AG04450 (cell line): ENCODE measurements at regions not wholly inside any gene's neighbourhood (a gene's known extent, or its start where the extent isn't known, plus 50 kb on each side); places are given as distances from the start of the nearest gene placed in this dataset.

Source experiments
- CTCF ChIA-PET: fragments of 300-600, 350-600 bp; formaldehyde crosslinking; extraction: SDS; loops from one replicate; lab custom pipeline; 2022; ENCODE audit warnings: antibody characterized with exemption, inconsistent platforms; lab: Charles Lee
- POLR2A ChIA-PET: fragments of 350-600 bp; formaldehyde crosslinking; extraction: SDS; loops from one replicate; lab custom pipeline; 2021; ENCODE audit warnings: antibody characterized with exemption, inconsistent platforms; lab: Yijun Ruan, JAX
- DNase-seq: peaks from one replicate; pipeline ENCODE4 v3.0.0-alpha.2; 2011; ENCODE audit warnings: low read depth, low spot score
- H3K27ac ChIP-seq: one replicate; pipeline ENCODE4 v1.5.1; 2012; ENCODE audit warnings: low read depth, low read length, control low read depth
- H3K27me3 ChIP-seq: one replicate; pipeline ENCODE4 v1.6.0; 2012; ENCODE audit warnings: low read length; ENCODE audit not compliant: control insufficient read depth, insufficient read depth
- H3K4me3 ChIP-seq: 2 replicates; pipeline ENCODE4 v1.5.1; 2011; ENCODE audit warnings: mild to moderate bottlenecking, low read depth, low read length, control low read depth
- H3K9me3 ChIP-seq: 2 replicates; pipeline ENCODE4 v1.5.1; 2012; ENCODE audit warnings: low read length; ENCODE audit not compliant: control insufficient read depth, insufficient read depth
- CTCF ChIP-seq: IDR thresholded peaks from 2 replicates; pipeline ENCODE4 v1.5.1; 2011; ENCODE audit warnings: low read depth, low read length, control low read depth, inconsistent platforms

- Histone ChIP-seq H3K4me3 (no peak overlapping the region), H3K27me3 (no peaks in the 10 kb centered on the region), H3K9me3 (peaks cover 4% of the 10 kb centered on the region), H3K27ac (no peak overlapping the region)
- 0 out of 2 replicates have a peak, but pooled peaks have one; percentile 6 for TF ChIP-seq CTCF
- DNase-seq, result no peak
- CTCF ChIA-PET, result no interaction called here
- POLR2A ChIA-PET, result no interaction called here
Measured at GRCh38 chr2:21395366-21395765, 271.6 kb downstream of the TDRD15 start.

- H3K27me3 ChIP-seq, result no peaks in the 10 kb centered on the region
- peaks cover 4% of the 10 kb centered on the region for H3K9me3 ChIP-seq
- no peak for DNase-seq
- TF ChIP-seq CTCF, result no peak
- ChIA-PET CTCF (no interaction called here), POLR2A (no interaction called here)
- no peak overlapping the region for H3K27ac ChIP-seq
- H3K4me3 ChIP-seq, result no peak overlapping the region
Measured at GRCh38 chr2:21396252-21396651, 272.5 kb downstream of the TDRD15 start.

- no peak for TF ChIP-seq CTCF
- DNase-seq, result no peak
- POLR2A ChIA-PET, result no interaction called here
- CTCF ChIA-PET, result no interaction called here
- Histone ChIP-seq H3K9me3 (peaks cover 3% of the 10 kb centered on the region), H3K27me3 (no peaks in the 10 kb centered on the region), H3K27ac (no peak overlapping the region), H3K4me3 (no peak overlapping the region)
Measured at GRCh38 chr2:21401022-21401698, 277.4 kb downstream of the TDRD15 start.

- CTCF ChIA-PET, result no interaction called here
- Histone ChIP-seq H3K4me3 (no peak overlapping the region), H3K27me3 (no peaks in the 10 kb centered on the region), H3K9me3 (peaks cover 3% of the 10 kb centered on the region), H3K27ac (no peak overlapping the region)
- POLR2A ChIA-PET, result no interaction called here
- no peak for TF ChIP-seq CTCF
- no peak for DNase-seq
Measured at GRCh38 chr2:21404137-21404536, 280.4 kb downstream of the TDRD15 start.

GRCh38 chr2:21404827-21405625 lies 281.3 kb downstream of the TDRD15 start:
- H3K27ac ChIP-seq, result no peak overlapping the region
- ChIA-PET CTCF (no interaction called here), POLR2A (no interaction called here)
- DNase-seq, result no peak
- no peaks in the 10 kb centered on the region for H3K27me3 ChIP-seq
- peaks cover 3% of the 10 kb centered on the region for H3K9me3 ChIP-seq
- no peak for TF ChIP-seq CTCF
- no peak overlapping the region for H3K4me3 ChIP-seq
